HCT116 (cell line): ENCODE measurements at regions not wholly inside any gene's neighbourhood (a gene's known extent, or its start where the extent isn't known, plus 50 kb on each side); places are given as distances from the start of the nearest gene placed in this dataset.

Experiments
- ATAC-seq: fragments of 200-7000 bp; cut with Tn5 transposase; 2 replicates; pipeline ENCODE4 v1.9.1; 2020; ENCODE audit warnings: mild to moderate bottlenecking, moderate library complexity
- BruUV-seq: library from RNA; stranded (reverse); fragments of 400-500 nt; replicated peaks from 2 replicates; lab custom pipeline; 2021; lab: Mats Ljungman, UMichigan
- CTCF ChIA-PET: fragments of 300-600 bp; sonication (Branson Sonifier 250); formaldehyde crosslinking; loops from one replicate; lab custom pipeline; 2021; ENCODE audit warnings: antibody characterized with exemption; lab: Charles Lee
- POLR2A ChIA-PET: fragments of 300-600, 350-600 bp; sonication (Branson Sonifier 250); formaldehyde crosslinking; loops from one replicate; lab custom pipeline; 2021; ENCODE audit warnings: antibody characterized with exemption; lab: Charles Lee
- RAD21 ChIA-PET, 2 experiments: fragments of 300-600 bp; sonication (Branson Sonifier 250); formaldehyde crosslinking; loops; one replicate each; lab custom pipeline; 2023; ENCODE audit warnings: low total read pairs in 2 of 2; ENCODE audit not compliant: uncharacterized antibody in 2 of 2, unreplicated experiment in 2 of 2, low non-redundant PET in 1 of 2; lab: Charles Lee
- DNase-seq: peaks from one replicate; pipeline ENCODE4 v3.0.0-alpha.2; 2010; ENCODE audit warnings: low read depth, low spot score
- H2AFZ ChIP-seq: fragments of 200-600 bp; shearing (Covaris generic), sonication (generic); 2 replicates; pipeline ENCODE4 v1.6.1; 2017; ENCODE audit warnings: low read depth, mixed run types, mixed read lengths, antibody characterized with exemption, low read length; ENCODE audit not compliant: poor library complexity, severe bottlenecking
- H3K27ac ChIP-seq: 2 replicates; pipeline ENCODE4 v1.5.1; 2012; ENCODE audit warnings: low read depth, low read length
- H3K27me3 ChIP-seq: fragments of 200-600 bp; sonication (generic); 2 replicates; pipeline ENCODE4 v1.6.1; 2016; ENCODE audit warnings: mixed run types, low read length, mixed read lengths; ENCODE audit not compliant: insufficient read depth
- H3K36me3 ChIP-seq, 2 experiments: fragments of 200-500 bp in 1 of 2; fragments of 200-600 bp in 1 of 2; sonication (Bioruptor generic) in 1 of 2; sonication (generic) in 1 of 2; 2 replicates each; pipeline versions ENCODE4 v1.5.1 to v1.6.1; 2014 to 2016; ENCODE audit warnings: low read length in 2 of 2, inconsistent platforms in 1 of 2, mixed read lengths in 1 of 2, mixed run types in 1 of 2; ENCODE audit not compliant: insufficient read depth in 2 of 2, control insufficient read depth in 1 of 2
- H3K4me1 ChIP-seq, 2 experiments: fragments of 200-600 bp in 1 of 2; sonication (generic) in 1 of 2; 2 replicates each; pipeline versions ENCODE4 v1.5.1 to v1.6.1; 2012 to 2017; ENCODE audit warnings: low read length in 2 of 2, inconsistent platforms in 1 of 2, mild to moderate bottlenecking in 1 of 2, mixed read lengths in 1 of 2, mixed run types in 1 of 2, moderate library complexity in 1 of 2; ENCODE audit not compliant: insufficient read depth in 2 of 2, control insufficient read depth in 1 of 2
- H3K4me2 ChIP-seq: fragments of 200-600 bp; sonication (generic); 2 replicates; pipeline ENCODE4 v1.6.1; 2017; ENCODE audit warnings: mixed run types, low read length, mixed read lengths
- H3K4me3 ChIP-seq, 2 experiments: fragments of 200-600 bp in 1 of 2; sonication (generic) in 1 of 2; replicated peaks in 1 of 2; 2 replicates each; pipeline ENCODE4 v1.5.1; 2011 to 2016; ENCODE audit warnings: low read length in 2 of 2, control low read depth in 1 of 2, low read depth in 1 of 2, mild to moderate bottlenecking in 1 of 2, mixed read lengths in 1 of 2, mixed run types in 1 of 2
- H3K79me2 ChIP-seq: fragments of 200-600 bp; sonication (generic); 2 replicates; pipeline ENCODE4 v1.6.1; 2017; ENCODE audit warnings: mild to moderate bottlenecking, mixed run types, low read length, moderate library complexity, mixed read lengths; ENCODE audit not compliant: insufficient read depth
- H3K9ac ChIP-seq: fragments of 200-600 bp; sonication (generic); 2 replicates; pipeline ENCODE4 v1.6.1; 2016; ENCODE audit warnings: low read length, mixed read lengths
- H3K9me2 ChIP-seq: fragments of 200-600 bp; sonication (generic), shearing (Covaris generic); 2 replicates; pipeline ENCODE4 v1.6.1; 2017; ENCODE audit warnings: mixed run types, mild to moderate bottlenecking, moderate library complexity; ENCODE audit not compliant: insufficient read depth
- H3K9me3 ChIP-seq, 2 experiments: fragments of 200-500 bp in 1 of 2; fragments of 200-600 bp in 1 of 2; sonication (Bioruptor generic) in 1 of 2; sonication (generic) in 1 of 2; 2 replicates each; pipeline ENCODE4 v1.6.1; 2014 to 2017; ENCODE audit warnings: low read length in 2 of 2, mixed read lengths in 2 of 2, inconsistent platforms in 1 of 2, low read depth in 1 of 2, mild to moderate bottlenecking in 1 of 2, mixed run types in 1 of 2, moderate library complexity in 1 of 2; ENCODE audit not compliant: control insufficient read depth in 1 of 2, insufficient read depth in 1 of 2
- H4K20me1 ChIP-seq: fragments of 200-600 bp; sonication (generic), shearing (Covaris generic); 2 replicates; pipeline ENCODE4 v1.6.1; 2017; ENCODE audit warnings: mixed run types, mild to moderate bottlenecking, moderate library complexity; ENCODE audit not compliant: insufficient read depth
- CBX3 ChIP-seq: IDR thresholded peaks from 2 replicates; pipeline ENCODE4 v1.6.1; 2012; ENCODE audit warnings: low read depth
- CEBPB ChIP-seq: IDR thresholded peaks from 2 replicates; pipeline ENCODE4 v1.6.1; 2012; ENCODE audit warnings: low read depth
- EGR1 ChIP-seq: IDR thresholded peaks from 2 replicates; pipeline ENCODE4 v1.6.1; 2012; ENCODE audit warnings: low read depth
- ELF1 ChIP-seq: IDR thresholded peaks from 2 replicates; pipeline ENCODE4 v1.6.1; 2012; ENCODE audit warnings: low read depth, borderline replicate concordance
- RAD21 ChIP-seq: IDR thresholded peaks from 2 replicates; pipeline ENCODE4 v1.6.1; 2012; ENCODE audit warnings: low read depth, mild to moderate bottlenecking
- SP1 ChIP-seq: IDR thresholded peaks from 2 replicates; pipeline ENCODE4 v1.6.1; 2012; ENCODE audit warnings: low read depth
- SRF ChIP-seq: IDR thresholded peaks from 2 replicates; pipeline ENCODE4 v1.6.1; 2012; ENCODE audit warnings: low read depth
- YY1 ChIP-seq: IDR thresholded peaks from 2 replicates; pipeline ENCODE4 v1.6.1; 2011; ENCODE audit warnings: low read length, low read depth, moderate library complexity, mild to moderate bottlenecking; ENCODE audit not compliant: insufficient replicate concordance; ENCODE audit errors: extremely low read depth
- ZFX ChIP-seq: fragments of 450-650 bp; IDR thresholded peaks from 2 replicates; pipeline ENCODE4 v1.6.1; 2017
- ZNF274 ChIP-seq: fragments of 200-500 bp; sonication (Bioruptor generic); IDR thresholded peaks from 2 replicates; pipeline ENCODE4 v1.6.1; 2014; ENCODE audit warnings: mild to moderate bottlenecking, low read depth, low read length, inconsistent platforms
- intact Hi-C: fragments of 100-400 bp; cut with micrococcal nuclease; formaldehyde crosslinking; loops from 2 replicates; pipeline ENCODE4 v1.10.0; 2022
- TF ChIP-seq, protein P1 (sequence below): IDR thresholded peaks from 2 replicates; pipeline ENCODE4 v1.6.1; 2012
- TF ChIP-seq, protein P2 (sequence below): IDR thresholded peaks from 2 replicates; pipeline ENCODE4 v1.6.1; 2012; ENCODE audit warnings: low read depth
- TF ChIP-seq, protein P3 (sequence below), 3 experiments: fragments of 200-600 bp in 1 of 3; sonication (generic) in 1 of 3; IDR thresholded peaks in 2 of 3; conservative IDR thresholded peaks in 1 of 3; 2 replicates each; pipeline ENCODE4 v1.5.1; 2012 to 2017; ENCODE audit warnings: low read depth in 2 of 3, low read length in 2 of 3, antibody characterized with exemption in 1 of 3, borderline replicate concordance in 1 of 3, control low read depth in 1 of 3, mild to moderate bottlenecking in 1 of 3, mixed read lengths in 1 of 3, mixed run types in 1 of 3, moderate library complexity in 1 of 3; ENCODE audit not compliant: insufficient read depth in 1 of 3

DNA sequence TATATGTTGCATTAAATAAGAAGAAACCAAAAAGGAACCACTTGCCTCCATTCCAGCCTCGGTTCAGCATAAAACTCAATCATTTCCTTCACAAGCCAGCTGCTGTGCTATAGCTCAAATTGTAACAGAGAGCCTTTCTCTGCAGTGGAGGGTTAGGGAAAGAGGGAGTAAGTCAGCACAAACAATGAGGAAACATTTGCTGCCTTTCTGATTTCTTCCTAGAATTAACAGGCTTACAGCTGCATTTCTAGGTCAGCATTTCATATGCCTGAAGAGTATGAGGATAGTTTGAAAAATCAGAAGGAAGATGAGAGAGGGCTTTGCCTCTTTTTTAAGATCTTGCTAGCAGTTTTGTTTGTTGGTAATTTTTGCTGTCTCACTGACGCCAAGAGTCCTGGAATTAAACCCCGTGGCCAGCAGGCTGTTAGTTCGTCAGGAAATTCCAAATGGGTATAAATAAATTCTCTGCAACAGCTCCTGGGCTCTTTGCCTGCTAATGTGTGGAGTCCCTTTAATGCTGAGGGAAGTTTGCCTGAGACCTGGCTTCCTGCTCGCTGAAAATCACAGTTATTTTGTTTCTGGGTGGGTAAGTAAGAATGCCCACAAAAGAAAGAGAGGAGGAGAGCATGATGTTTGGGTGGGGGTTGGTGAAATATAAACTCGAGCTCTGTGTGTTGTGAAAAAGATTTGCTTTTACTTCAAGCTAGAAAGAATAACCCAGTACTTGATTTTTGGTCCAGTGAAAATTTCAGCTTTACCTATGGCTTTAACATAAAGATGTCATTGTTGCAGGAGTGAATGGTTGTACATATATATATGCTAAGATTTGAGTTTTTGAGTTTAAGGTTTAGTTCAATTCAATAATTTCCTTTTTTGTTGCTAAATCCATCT is 148.1 kb upstream of the DMRT1 start:
- Histone ChIP-seq H3K27ac (no peak overlapping the region), H3K9ac (no peak overlapping the region), H2AFZ (no peak overlapping the region), H3K4me3 (no peak overlapping the region), H3K27me3 (no peaks in the 10 kb centered on the region), H3K9me2 (no peaks in the 10 kb centered on the region), H3K4me2 (no peak overlapping the region), H3K9me3 (no peaks in the 10 kb centered on the region), H3K36me3 (no peaks in the 10 kb centered on the region), H4K20me1 (no peaks in the 10 kb centered on the region), H3K79me2 (no peaks in the 10 kb centered on the region), H3K4me1 (peaks cover 4 to 5% of the 10 kb centered on the region in 2 experiments; a peak in 2 of 4 replicates)
- CTCF ChIA-PET = no interaction called here
- no peak for TF ChIP-seq YY1
- TF ChIP-seq, protein P1, sequence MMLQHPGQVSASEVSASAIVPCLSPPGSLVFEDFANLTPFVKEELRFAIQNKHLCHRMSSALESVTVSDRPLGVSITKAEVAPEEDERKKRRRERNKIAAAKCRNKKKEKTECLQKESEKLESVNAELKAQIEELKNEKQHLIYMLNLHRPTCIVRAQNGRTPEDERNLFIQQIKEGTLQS = no peak
- no peak for TF ChIP-seq CEBPB
- no peak for TF ChIP-seq RAD21
- no peak for TF ChIP-seq SRF
- TF ChIP-seq ZNF274 = no peak
- TF ChIP-seq ZFX = no peak
- TF ChIP-seq SP1 = no peak
- TF ChIP-seq EGR1 = no peak
- TF ChIP-seq CBX3 = no peak
- TF ChIP-seq ELF1 = no peak
- TF ChIP-seq, protein P2, sequence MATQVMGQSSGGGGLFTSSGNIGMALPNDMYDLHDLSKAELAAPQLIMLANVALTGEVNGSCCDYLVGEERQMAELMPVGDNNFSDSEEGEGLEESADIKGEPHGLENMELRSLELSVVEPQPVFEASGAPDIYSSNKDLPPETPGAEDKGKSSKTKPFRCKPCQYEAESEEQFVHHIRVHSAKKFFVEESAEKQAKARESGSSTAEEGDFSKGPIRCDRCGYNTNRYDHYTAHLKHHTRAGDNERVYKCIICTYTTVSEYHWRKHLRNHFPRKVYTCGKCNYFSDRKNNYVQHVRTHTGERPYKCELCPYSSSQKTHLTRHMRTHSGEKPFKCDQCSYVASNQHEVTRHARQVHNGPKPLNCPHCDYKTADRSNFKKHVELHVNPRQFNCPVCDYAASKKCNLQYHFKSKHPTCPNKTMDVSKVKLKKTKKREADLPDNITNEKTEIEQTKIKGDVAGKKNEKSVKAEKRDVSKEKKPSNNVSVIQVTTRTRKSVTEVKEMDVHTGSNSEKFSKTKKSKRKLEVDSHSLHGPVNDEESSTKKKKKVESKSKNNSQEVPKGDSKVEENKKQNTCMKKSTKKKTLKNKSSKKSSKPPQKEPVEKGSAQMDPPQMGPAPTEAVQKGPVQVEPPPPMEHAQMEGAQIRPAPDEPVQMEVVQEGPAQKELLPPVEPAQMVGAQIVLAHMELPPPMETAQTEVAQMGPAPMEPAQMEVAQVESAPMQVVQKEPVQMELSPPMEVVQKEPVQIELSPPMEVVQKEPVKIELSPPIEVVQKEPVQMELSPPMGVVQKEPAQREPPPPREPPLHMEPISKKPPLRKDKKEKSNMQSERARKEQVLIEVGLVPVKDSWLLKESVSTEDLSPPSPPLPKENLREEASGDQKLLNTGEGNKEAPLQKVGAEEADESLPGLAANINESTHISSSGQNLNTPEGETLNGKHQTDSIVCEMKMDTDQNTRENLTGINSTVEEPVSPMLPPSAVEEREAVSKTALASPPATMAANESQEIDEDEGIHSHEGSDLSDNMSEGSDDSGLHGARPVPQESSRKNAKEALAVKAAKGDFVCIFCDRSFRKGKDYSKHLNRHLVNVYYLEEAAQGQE = no peak
- TF ChIP-seq, protein P3, sequence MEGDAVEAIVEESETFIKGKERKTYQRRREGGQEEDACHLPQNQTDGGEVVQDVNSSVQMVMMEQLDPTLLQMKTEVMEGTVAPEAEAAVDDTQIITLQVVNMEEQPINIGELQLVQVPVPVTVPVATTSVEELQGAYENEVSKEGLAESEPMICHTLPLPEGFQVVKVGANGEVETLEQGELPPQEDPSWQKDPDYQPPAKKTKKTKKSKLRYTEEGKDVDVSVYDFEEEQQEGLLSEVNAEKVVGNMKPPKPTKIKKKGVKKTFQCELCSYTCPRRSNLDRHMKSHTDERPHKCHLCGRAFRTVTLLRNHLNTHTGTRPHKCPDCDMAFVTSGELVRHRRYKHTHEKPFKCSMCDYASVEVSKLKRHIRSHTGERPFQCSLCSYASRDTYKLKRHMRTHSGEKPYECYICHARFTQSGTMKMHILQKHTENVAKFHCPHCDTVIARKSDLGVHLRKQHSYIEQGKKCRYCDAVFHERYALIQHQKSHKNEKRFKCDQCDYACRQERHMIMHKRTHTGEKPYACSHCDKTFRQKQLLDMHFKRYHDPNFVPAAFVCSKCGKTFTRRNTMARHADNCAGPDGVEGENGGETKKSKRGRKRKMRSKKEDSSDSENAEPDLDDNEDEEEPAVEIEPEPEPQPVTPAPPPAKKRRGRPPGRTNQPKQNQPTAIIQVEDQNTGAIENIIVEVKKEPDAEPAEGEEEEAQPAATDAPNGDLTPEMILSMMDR (IDR thresholded peaks at IDR 0.05 in 2 of 3, conservative IDR thresholded peaks at IDR 0.05 in 1 of 3; ENCODE audit: borderline replicate concordance in 1 of 3, insufficient read depth in 1 of 3, low read depth in 2 of 3, low read length in 2 of 3) = no peak
- ATAC-seq = no peak
- RAD21 ChIA-PET = no interaction called here
- POLR2A ChIA-PET = no interaction called here
- DNase-seq = no peak
- intact Hi-C loops = no loop called here
- BruUV-seq = no TSS peak
